Lung (tissue), 11 donors: ENCODE measurements at regions not wholly inside any gene's neighbourhood (a gene's known extent, or its start where the extent isn't known, plus 50 kb on each side); places are given as distances from the start of the nearest gene placed in this dataset.

Source experiments
- ATAC-seq: fragments of 200-7000 bp; cut with Tn5 transposase; one replicate; pipeline ENCODE4 v1.9.1; 2020; ENCODE audit warnings: moderate number of reproducible peaks; ENCODE audit not compliant: insufficient read depth, low FRiP score
- DNase-seq, 3 donors: peaks; one replicate each; pipeline ENCODE4 v3.0.0-alpha.2; 2013 to 2017
- H3K27ac ChIP-seq, 2 donors: one replicate each; pipeline ENCODE4 v1.5.1; 2013; ENCODE audit warnings: mild to moderate bottlenecking in 2 of 2, moderate library complexity in 2 of 2, control low read depth in 1 of 2, inconsistent platforms in 1 of 2, low read depth in 1 of 2, low read length in 1 of 2
- H3K27me3 ChIP-seq, 3 donors: one replicate each; pipeline ENCODE4 v1.5.1; 2013; ENCODE audit warnings: low read length in 2 of 3; ENCODE audit not compliant: control insufficient read depth in 3 of 3, insufficient read depth in 3 of 3
- H3K36me3 ChIP-seq, 4 donors: one replicate each; pipeline ENCODE4 v1.5.1; 2013; ENCODE audit warnings: low read length in 4 of 4, mild to moderate bottlenecking in 1 of 4, moderate library complexity in 1 of 4; ENCODE audit not compliant: control insufficient read depth in 4 of 4, insufficient read depth in 4 of 4
- H3K4me1 ChIP-seq, 5 donors: one replicate each; pipeline ENCODE4 v1.5.1; 2013; ENCODE audit warnings: low read length in 5 of 5, mild to moderate bottlenecking in 2 of 5, moderate library complexity in 1 of 5; ENCODE audit not compliant: control insufficient read depth in 5 of 5, insufficient read depth in 5 of 5
- H3K4me3 ChIP-seq: one replicate; pipeline ENCODE4 v1.5.1; 2013; ENCODE audit warnings: mild to moderate bottlenecking, control low read depth, moderate library complexity
- H3K9ac ChIP-seq, 2 donors: one replicate each; pipeline ENCODE4 v1.5.1; 2013; ENCODE audit warnings: low read length in 2 of 2, control low read depth in 1 of 2; ENCODE audit not compliant: insufficient read depth in 1 of 2
- H3K9me3 ChIP-seq, 4 donors: one replicate each; pipeline ENCODE4 v1.5.1; 2013; ENCODE audit warnings: low read length in 3 of 4, mild to moderate bottlenecking in 1 of 4, moderate library complexity in 1 of 4; ENCODE audit not compliant: control insufficient read depth in 4 of 4, insufficient read depth in 3 of 4
- WGBS, 2 donors: extraction: QIAGEN DNeasy Blood & Tissue Kit; methylation state at CpG; one replicate each; pipeline ENCODE4 v1.1.7; 2013; 5-methylcytosine and 5-hydroxymethylcytosine counted together
- TF ChIP-seq, protein P1 (sequence below): IDR thresholded peaks from 2 replicates; pipeline ENCODE4 v1.5.1; 2012; ENCODE audit warnings: mild to moderate bottlenecking; ENCODE audit errors: control extremely low read depth, extremely low read depth
- donor health status: control.
- donor health status: control.
- donor health status: Bipolar disorder and iron deficiency.
- donor health status: healthy.
- donor health status: DM: yes; HTN: yes; CAD: no.

GRCh38 chr15:70270752-70271111 lies 173.0 kb upstream of the TLE3 start:
- H3K36me3 ChIP-seq, result no peaks in the 10 kb centered on the region
- TF ChIP-seq, protein P1, sequence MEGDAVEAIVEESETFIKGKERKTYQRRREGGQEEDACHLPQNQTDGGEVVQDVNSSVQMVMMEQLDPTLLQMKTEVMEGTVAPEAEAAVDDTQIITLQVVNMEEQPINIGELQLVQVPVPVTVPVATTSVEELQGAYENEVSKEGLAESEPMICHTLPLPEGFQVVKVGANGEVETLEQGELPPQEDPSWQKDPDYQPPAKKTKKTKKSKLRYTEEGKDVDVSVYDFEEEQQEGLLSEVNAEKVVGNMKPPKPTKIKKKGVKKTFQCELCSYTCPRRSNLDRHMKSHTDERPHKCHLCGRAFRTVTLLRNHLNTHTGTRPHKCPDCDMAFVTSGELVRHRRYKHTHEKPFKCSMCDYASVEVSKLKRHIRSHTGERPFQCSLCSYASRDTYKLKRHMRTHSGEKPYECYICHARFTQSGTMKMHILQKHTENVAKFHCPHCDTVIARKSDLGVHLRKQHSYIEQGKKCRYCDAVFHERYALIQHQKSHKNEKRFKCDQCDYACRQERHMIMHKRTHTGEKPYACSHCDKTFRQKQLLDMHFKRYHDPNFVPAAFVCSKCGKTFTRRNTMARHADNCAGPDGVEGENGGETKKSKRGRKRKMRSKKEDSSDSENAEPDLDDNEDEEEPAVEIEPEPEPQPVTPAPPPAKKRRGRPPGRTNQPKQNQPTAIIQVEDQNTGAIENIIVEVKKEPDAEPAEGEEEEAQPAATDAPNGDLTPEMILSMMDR, result no peak
- H3K27ac ChIP-seq, result peak overlapping the region; percentile 1 to 2
- no peak overlapping the region for H3K4me3 ChIP-seq
- no peaks in the 10 kb centered on the region for H3K9me3 ChIP-seq
- no peak for DNase-seq
- WGBS, 2 donors, result 65 to 70% methylated on average over 8 of the region's 8 CpGs
- H3K9ac ChIP-seq, result no peak overlapping the region
- ATAC-seq, result no peak
- peaks cover 0 to 31% (median 4%) of the 10 kb centered on the region in 5 donors for H3K4me1 ChIP-seq
- H3K27me3 ChIP-seq, result no peaks in the 10 kb centered on the region

- ATAC-seq (no peak), DNase-seq (peak in 2 of 3 donors; percentile 25 to 58)
- H3K4me1 ChIP-seq, result peaks cover 0 to 31% (median 4%) of the 10 kb centered on the region in 5 donors
- H3K27ac ChIP-seq, result peak overlapping the region in 1 of 2 donors; percentile 21
- H3K36me3 ChIP-seq, result no peaks in the 10 kb centered on the region
- H3K4me3 ChIP-seq, result no peak overlapping the region
- 31 to 45% methylated on average over 10 of the region's 10 CpGs for WGBS, 2 donors
- H3K27me3 ChIP-seq, result no peaks in the 10 kb centered on the region
- H3K9ac ChIP-seq, result no peak overlapping the region
- H3K9me3 ChIP-seq, result no peaks in the 10 kb centered on the region
- TF ChIP-seq, protein P1, result no peak
Observed at GRCh38 chr15:70269991-70270751, 172.5 kb upstream of the TLE3 start.

DNA sequence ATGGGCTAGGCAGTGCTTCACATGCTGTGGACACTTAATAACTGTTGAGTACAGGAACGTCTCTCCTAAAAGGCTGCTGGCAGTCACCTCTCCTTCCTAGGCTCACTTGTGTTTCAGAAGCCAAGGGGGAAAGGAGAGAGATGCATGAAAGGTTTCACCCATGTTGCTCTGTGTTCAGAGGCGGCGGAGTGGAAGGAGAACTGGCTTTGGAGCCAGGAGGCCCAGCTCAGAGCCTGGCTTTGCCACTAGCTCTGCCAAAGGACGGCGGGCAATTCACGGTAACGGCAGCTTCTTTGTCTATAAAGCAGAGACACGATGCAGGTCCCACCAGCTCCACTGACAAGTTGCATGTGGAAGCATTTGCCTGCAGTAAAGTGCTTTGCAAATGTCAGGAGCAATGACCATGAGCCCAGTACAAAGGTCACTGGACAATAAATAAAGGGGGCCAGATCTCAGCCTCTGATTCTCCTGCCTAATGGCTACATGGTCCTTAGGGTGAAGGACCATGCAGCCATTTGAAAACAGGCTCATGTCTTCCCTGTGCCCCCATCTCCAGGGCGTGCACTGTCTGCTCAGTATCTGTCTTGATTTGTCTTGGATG lies 171.7 kb upstream of the TLE3 start:
- TF ChIP-seq, protein P1, result no peak
- WGBS, 2 donors, result 95 to 98% methylated on average over 9 of the region's 9 CpGs
- no peaks in the 10 kb centered on the region for H3K9me3 ChIP-seq
- no peaks in the 10 kb centered on the region for H3K27me3 ChIP-seq
- H3K27ac ChIP-seq, result no peak overlapping the region
- peaks cover under 1 to 33% (median 4%) of the 10 kb centered on the region in 5 donors for H3K4me1 ChIP-seq
- no peaks in the 10 kb centered on the region for H3K36me3 ChIP-seq
- H3K4me3 ChIP-seq, result no peak overlapping the region
- no peak for DNase-seq
- H3K9ac ChIP-seq, result no peak overlapping the region
- no peak for ATAC-seq
